GM23248 (cell line): ENCODE measurements at regions not wholly inside any gene's neighbourhood (a gene's known extent, or its start where the extent isn't known, plus 50 kb on each side); places are given as distances from the start of the nearest gene placed in this dataset.

Source experiments
- EZH2 ChIP-seq: fragments of 200-600 bp; sonication (generic); IDR thresholded peaks from 2 replicates; pipeline ENCODE4 v1.6.1; 2018; ENCODE audit warnings: antibody characterized with exemption, mild to moderate bottlenecking; ENCODE audit not compliant: insufficient read depth, poor library complexity, severe bottlenecking
- EZH2phosphoT487 ChIP-seq: fragments of 200-600 bp; sonication (generic); IDR thresholded peaks from 2 replicates; pipeline ENCODE4 v1.6.1; 2018; ENCODE audit warnings: antibody characterized with exemption, moderate library complexity, mild to moderate bottlenecking, low read depth; ENCODE audit not compliant: insufficient read depth

DNA sequence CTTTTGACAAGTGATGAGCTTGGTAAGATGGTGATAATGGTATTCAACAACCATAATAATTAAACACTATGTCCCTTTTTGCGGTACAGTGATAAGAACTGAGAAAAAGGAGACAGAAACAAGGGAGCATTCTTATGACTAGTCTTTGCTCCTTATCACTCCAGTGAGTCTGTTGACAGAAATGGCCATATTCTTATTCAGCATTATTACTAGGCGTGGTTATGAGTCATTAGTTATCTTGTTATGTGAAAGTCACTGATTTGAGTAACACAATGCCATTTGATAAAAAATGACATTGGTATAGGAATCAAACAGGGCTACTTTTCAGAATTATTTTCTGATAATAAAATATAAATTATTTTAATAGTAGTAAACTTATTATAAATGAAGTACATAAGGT lies 193.5 kb downstream of the C3orf38 start:
- TF ChIP-seq EZH2phosphoT487 (no peak), EZH2 (no peak)
